DMS114 treated with DMSO at 0.1 percent for 48 hours (cell line): ENCODE measurements at regions not wholly inside any gene's neighbourhood (a gene's known extent, or its start where the extent isn't known, plus 50 kb on each side); places are given as distances from the start of the nearest gene placed in this dataset.
"Not testable (repeated sequence)": the region's sequence is repeated elsewhere in the genome, so short reads cannot be mapped to it uniquely, and the experiment has no call there.

ENCODE experiments used
- DNase-seq: peaks from one replicate; lab custom pipeline; 2025; ENCODE audit not compliant: unreplicated experiment; lab: John Stamatoyannopoulos, UW

- no peak for DNase-seq
These were observed 172.3 kb downstream of the S1PR1 start for GRCh38 chr1:101409102-101409501.

GRCh38 chr1:101410048-101410878 is 173.4 kb downstream of the S1PR1 start:
- no peak for DNase-seq

- no peak for DNase-seq
These were observed 183.6 kb downstream of the S1PR1 start for GRCh38 chr1:101420406-101420805.

GRCh38 chr1:101428083-101428482 is 191.3 kb downstream of the S1PR1 start:
- DNase-seq, result not testable (repeated sequence)

- no peak for DNase-seq
These were observed 191.7 kb downstream of the S1PR1 start for GRCh38 chr1:101428562-101428961.

GRCh38 chr1:101431956-101432510 is 195.2 kb downstream of the S1PR1 start:
- DNase-seq, result no peak

- DNase-seq, result no peak
These were observed 199.2 kb downstream of the S1PR1 start for GRCh38 chr1:101435831-101436511.

GRCh38 chr1:101437800-101438199 is 201.0 kb downstream of the S1PR1 start:
- no peak for DNase-seq

GRCh38 chr1:101438359-101438758 is 201.5 kb downstream of the S1PR1 start:
- no peak for DNase-seq

GRCh38 chr1:101440485-101440884 is 203.7 kb downstream of the S1PR1 start:
- no peak for DNase-seq

- DNase-seq, result no peak
These were observed 207.6 kb downstream of the S1PR1 start for GRCh38 chr1:101444381-101444780.

- DNase-seq, result no peak
These were observed 208.2 kb downstream of the S1PR1 start for GRCh38 chr1:101444873-101445618.

- DNase-seq, result no peak
These were observed 211.2 kb downstream of the S1PR1 start for GRCh38 chr1:101448018-101448417.

GRCh38 chr1:101450691-101451090 is 213.9 kb downstream of the S1PR1 start:
- DNase-seq, result not testable (repeated sequence)

GRCh38 chr1:101451888-101452287 is 215.1 kb downstream of the S1PR1 start:
- no peak for DNase-seq

GRCh38 chr1:101452825-101453224 is 216.0 kb downstream of the S1PR1 start:
- no peak for DNase-seq

- DNase-seq, result no peak
These were observed 217.0 kb downstream of the S1PR1 start for GRCh38 chr1:101453844-101454243.

- no peak for DNase-seq
These were observed 218.3 kb downstream of the S1PR1 start for GRCh38 chr1:101455166-101455565.

GRCh38 chr1:101460739-101461138 is 223.9 kb downstream of the S1PR1 start:
- no peak for DNase-seq

- DNase-seq, result no peak
These were observed 226.4 kb downstream of the S1PR1 start for GRCh38 chr1:101463195-101463594.

GRCh38 chr1:101465941-101466340 is 229.1 kb downstream of the S1PR1 start:
- no peak for DNase-seq
